Calu3 (cell line): ENCODE measurements at regions not wholly inside any gene's neighbourhood (a gene's known extent, or its start where the extent isn't known, plus 50 kb on each side); places are given as distances from the start of the nearest gene placed in this dataset.
"Not testable (repeated sequence)": the region's sequence is repeated elsewhere in the genome, so short reads cannot be mapped to it uniquely, and the experiment has no call there.

Experiments
- BruUV-seq: library from RNA; stranded (reverse); fragments of 400-500 nt; replicated peaks from 2 replicates; lab custom pipeline; 2021; lab: Mats Ljungman, UMichigan
- CTCF ChIA-PET: fragments of 300-600 bp; sonication (Branson Sonifier 250); formaldehyde crosslinking; loops from one replicate; lab custom pipeline; 2022; ENCODE audit warnings: antibody characterized with exemption; lab: Charles Lee
- DNase-seq: peaks from one replicate; pipeline ENCODE4 v3.0.0; 2022
- H3K27ac Mint-ChIP-seq: one replicate; pipeline ENCODE4 v1.8.0; 2022; ENCODE audit warnings: mixed read lengths; ENCODE audit not compliant: unreplicated experiment
- H3K27me3 Mint-ChIP-seq: one replicate; pipeline ENCODE4 v1.8.0; 2022; ENCODE audit warnings: mixed read lengths; ENCODE audit not compliant: unreplicated experiment
- H3K36me3 Mint-ChIP-seq: one replicate; pipeline ENCODE4 v1.8.0; 2022; ENCODE audit warnings: mild to moderate bottlenecking, moderate library complexity, mixed read lengths; ENCODE audit not compliant: insufficient read depth, unreplicated experiment
- H3K4me1 Mint-ChIP-seq: one replicate; pipeline ENCODE4 v1.8.0; 2022; ENCODE audit warnings: mild to moderate bottlenecking, low read depth, mixed read lengths; ENCODE audit not compliant: unreplicated experiment
- H3K4me3 Mint-ChIP-seq: one replicate; pipeline ENCODE4 v1.8.0; 2022; ENCODE audit warnings: mild to moderate bottlenecking, low read depth, moderate library complexity, mixed read lengths; ENCODE audit not compliant: unreplicated experiment
- H3K9me3 Mint-ChIP-seq: one replicate; pipeline ENCODE4 v1.8.0; 2022; ENCODE audit warnings: low read depth, mixed read lengths; ENCODE audit not compliant: unreplicated experiment
- CTCF ChIP-seq: fragments of 200-600 bp; IDR thresholded peaks from one replicate; pipeline ENCODE4 v1.8.0; 2022; ENCODE audit warnings: antibody characterized with exemption; ENCODE audit not compliant: unreplicated experiment
- intact Hi-C: fragments of 100-400 bp; cut with micrococcal nuclease; formaldehyde crosslinking; loops from one replicate; pipeline ENCODE4 v1.10.0; 2022; ENCODE audit not compliant: unreplicated experiment

GRCh38 chr7:65453341-65454030 is 79.8 kb downstream of the ZNF92 start:
- Mint-ChIP-seq H3K36me3 (no peaks in the 10 kb centered on the region), H3K9me3 (no peaks in the 10 kb centered on the region), H3K27ac (no peak overlapping the region), H3K4me1 (no peaks in the 10 kb centered on the region), H3K4me3 (no peak overlapping the region), H3K27me3 (no peaks in the 10 kb centered on the region)
- no peak for TF ChIP-seq CTCF
- no TSS peak for BruUV-seq
- CTCF ChIA-PET = interaction anchor here (0.7 kb wide), 1 partner anchor 57 kb away, joined by 3 read pairs; no protein-coding TSS in a partner anchor
- no peak for DNase-seq
- intact Hi-C loops = no loop called here

DNA sequence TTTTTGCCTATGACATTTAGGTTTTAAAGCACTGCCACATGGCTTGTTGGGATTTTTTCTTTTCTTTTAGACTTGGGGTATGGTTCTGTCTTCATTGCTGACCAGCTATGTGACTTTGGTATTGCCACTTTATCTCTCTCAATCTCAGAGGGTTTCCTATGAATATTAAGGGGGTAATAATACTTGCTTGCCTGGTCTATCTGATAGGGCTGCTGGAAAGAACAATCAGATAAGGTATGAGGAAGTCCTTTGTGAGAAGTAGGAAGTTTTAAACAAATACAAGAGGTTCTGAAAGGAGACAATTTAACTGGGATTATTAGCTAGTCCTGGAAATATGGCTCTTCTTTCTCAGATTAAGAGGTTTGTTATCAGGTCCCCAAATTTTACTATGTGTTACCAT is 80.8 kb downstream of the ZNF92 start:
- intact Hi-C loops = no loop called here

DNA sequence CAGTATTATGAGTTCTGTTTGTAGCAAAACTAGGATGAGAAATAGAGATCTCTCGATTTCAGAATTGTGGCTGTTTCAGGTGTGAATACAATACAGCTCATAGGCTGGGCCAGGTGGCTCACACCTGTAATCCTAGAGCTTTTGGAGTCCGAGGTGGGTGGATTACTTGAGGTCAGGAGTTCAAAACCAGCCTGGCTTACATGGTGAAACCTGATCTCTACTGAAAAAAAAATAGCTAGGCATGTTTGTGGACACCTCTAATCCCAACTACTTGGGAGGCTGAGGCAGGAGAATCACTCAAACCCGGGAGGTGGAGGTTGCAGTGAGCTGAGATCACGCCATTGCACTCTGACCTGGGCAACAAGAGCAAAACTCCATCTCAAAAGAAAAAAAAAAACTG is 81.4 kb downstream of the ZNF92 start:
- CTCF ChIA-PET, H3K4me1 Mint-ChIP-seq, H3K4me3 Mint-ChIP-seq, intact Hi-C loops, H3K9me3 Mint-ChIP-seq, H3K27ac Mint-ChIP-seq, H3K27me3 Mint-ChIP-seq, BruUV-seq, H3K36me3 Mint-ChIP-seq, DNase-seq: not testable (repeated sequence)

More for the DNA sequence above, 80.8 kb downstream of the ZNF92 start:
- no peak for DNase-seq
- no peak for TF ChIP-seq CTCF
- CTCF ChIA-PET = no interaction called here
- no peak overlapping the region for H3K4me3 Mint-ChIP-seq
- no peaks in the 10 kb centered on the region for H3K4me1 Mint-ChIP-seq
- H3K27ac Mint-ChIP-seq = no peak overlapping the region
- BruUV-seq = no TSS peak
- peaks cover 2% of the 10 kb centered on the region for H3K9me3 Mint-ChIP-seq
- no peaks in the 10 kb centered on the region for H3K36me3 Mint-ChIP-seq
- no peaks in the 10 kb centered on the region for H3K27me3 Mint-ChIP-seq

DNA sequence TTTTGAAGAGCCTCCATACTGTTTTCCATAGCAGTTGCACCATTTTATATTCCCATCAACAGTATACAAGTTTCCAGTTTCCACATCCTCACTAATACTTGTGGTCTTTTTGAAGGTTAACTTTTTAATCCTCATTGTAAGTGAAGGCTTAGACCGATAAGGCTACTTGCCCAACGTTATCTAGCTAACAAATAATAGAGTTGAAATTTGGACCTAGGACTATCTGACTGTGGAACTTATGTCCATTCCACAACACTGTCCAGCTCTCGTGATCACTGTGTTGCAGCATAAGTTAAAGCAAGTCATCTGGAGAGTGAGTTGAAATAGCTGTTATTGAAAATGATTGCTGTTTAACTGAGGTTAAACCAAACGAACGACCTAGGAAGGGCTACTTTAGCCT is 84.0 kb downstream of the ZNF92 start:
- no peak overlapping the region for H3K4me3 Mint-ChIP-seq
- CTCF ChIA-PET = no interaction called here
- no TSS peak for BruUV-seq
- H3K27ac Mint-ChIP-seq = no peak overlapping the region
- TF ChIP-seq CTCF = no peak
- no peak for DNase-seq
- intact Hi-C loops = no loop called here
- no peaks in the 10 kb centered on the region for H3K4me1 Mint-ChIP-seq
- H3K9me3 Mint-ChIP-seq = peaks cover 2% of the 10 kb centered on the region
- H3K27me3 Mint-ChIP-seq = no peaks in the 10 kb centered on the region
- H3K36me3 Mint-ChIP-seq = no peaks in the 10 kb centered on the region

DNA sequence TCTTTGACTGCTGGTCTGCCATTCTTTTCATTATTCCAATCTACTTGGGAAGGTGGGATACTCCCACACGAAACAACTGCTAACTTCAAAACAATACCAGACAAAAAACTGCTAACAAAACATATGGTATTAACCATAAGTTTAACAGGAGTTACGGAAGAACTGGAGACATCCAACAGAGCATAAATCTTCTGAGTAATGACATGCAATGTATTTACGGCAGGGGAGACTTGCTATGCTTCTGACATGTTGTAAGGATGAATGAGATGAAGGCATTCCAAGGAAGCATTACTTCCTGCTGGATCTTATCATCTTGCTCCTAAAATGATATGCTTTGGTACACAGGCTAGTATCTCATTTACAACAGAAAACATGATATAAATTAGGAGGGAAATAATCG is 85.8 kb downstream of the ZNF92 start:
- CTCF ChIA-PET = no interaction called here
- H3K36me3 Mint-ChIP-seq = no peaks in the 10 kb centered on the region
- H3K27me3 Mint-ChIP-seq = no peaks in the 10 kb centered on the region
- TF ChIP-seq CTCF = no peak
- DNase-seq = no peak
- intact Hi-C loops = no loop called here
- no peaks in the 10 kb centered on the region for H3K4me1 Mint-ChIP-seq
- H3K27ac Mint-ChIP-seq = no peak overlapping the region
- peaks cover 2% of the 10 kb centered on the region for H3K9me3 Mint-ChIP-seq
- H3K4me3 Mint-ChIP-seq = no peak overlapping the region
- no TSS peak for BruUV-seq
